K562 (cell line): ENCODE measurements at regions not wholly inside any gene's neighbourhood (a gene's known extent, or its start where the extent isn't known, plus 50 kb on each side); places are given as distances from the start of the nearest gene placed in this dataset.
A peak's percentile ranks its signal among the peaks of the same experiment; 100 is the strongest.

Source experiments
- ATAC-seq: fragments of 200-7000 bp; cut with Tn5 transposase; 3 replicates; pipeline ENCODE4 v1.9.1; 2020; ENCODE audit warnings: moderate library complexity
- BruUV-seq: library from RNA; stranded (reverse); fragments of 400-500 nt; replicated peaks from 2 replicates; lab custom pipeline; 2021; lab: Mats Ljungman, UMichigan
- CTCF ChIA-PET: fragments of 300-600 bp; formaldehyde crosslinking; extraction: SDS; loops from one replicate; lab custom pipeline; 2021; ENCODE audit warnings: low intra/inter-chr PET ratio; lab: Yijun Ruan, JAX
- POLR2A ChIA-PET: fragments of 300-600, 350-650 bp; sonication (Branson Sonifier 250); formaldehyde crosslinking; extraction: SDS; loops from one replicate; lab custom pipeline; 2021; ENCODE audit warnings: antibody characterized with exemption, inconsistent platforms; lab: Yijun Ruan, JAX
- DNase-seq, 4 experiments: peaks; one replicate each; pipeline versions ENCODE4 v3.0.0 to v3.0.0-alpha.2; 2011 to 2018; ENCODE audit warnings: low spot score in 3 of 4, mixed read lengths in 3 of 4; ENCODE audit errors: extremely low read depth in 1 of 4
- FAIRE-seq: peaks from 2 replicates; lab custom pipeline; 2011; peaks lifted over from hg19 to GRCh38; lab: Jason Lieb, UNC
- H2AFZ ChIP-seq: 2 replicates; pipeline ENCODE4 v1.6.0; 2011; ENCODE audit warnings: low read depth, low read length, control low read depth, inconsistent platforms
- H3K27ac ChIP-seq: fragments of 200-600 bp; 3 replicates; pipeline ENCODE4 v1.8.0; 2011; ENCODE audit warnings: low read depth, mild to moderate bottlenecking, control low read depth, inconsistent platforms, low read length, moderate library complexity, mixed read lengths; ENCODE audit errors: extremely low read depth
- H3K27me3 ChIP-seq, 2 experiments: fragments of 300-600 bp in 1 of 2; 2 replicates in 1 of 2; 3 replicates in 1 of 2; pipeline versions ENCODE4 v1.6.0 to v1.8.0; 2011; ENCODE audit warnings: inconsistent platforms in 2 of 2, low read length in 2 of 2, mild to moderate bottlenecking in 1 of 2, mixed read lengths in 1 of 2, moderate library complexity in 1 of 2; ENCODE audit not compliant: control insufficient read depth in 2 of 2, insufficient read depth in 2 of 2
- H3K36me3 ChIP-seq: fragments of 300-600 bp; 3 replicates; pipeline ENCODE4 v1.8.0; 2011; ENCODE audit warnings: mild to moderate bottlenecking, low read length, inconsistent platforms; ENCODE audit not compliant: control insufficient read depth, insufficient read depth
- H3K4me1 ChIP-seq, 2 experiments: fragments of 200-600 bp in 1 of 2; replicated peaks in 1 of 2; 2 replicates in 1 of 2; 3 replicates in 1 of 2; pipeline versions ENCODE4 v1.5.1 to v1.8.0; 2011; ENCODE audit warnings: inconsistent platforms in 2 of 2, low read length in 2 of 2, mild to moderate bottlenecking in 1 of 2, mixed read lengths in 1 of 2, moderate library complexity in 1 of 2; ENCODE audit not compliant: control insufficient read depth in 2 of 2, insufficient read depth in 2 of 2
- H3K4me2 ChIP-seq: 2 replicates; pipeline ENCODE4 v1.6.1; 2011; ENCODE audit warnings: low read length, control low read depth, inconsistent platforms, mixed read lengths; ENCODE audit not compliant: insufficient read depth
- H3K4me3 ChIP-seq: fragments of 200-600 bp; sonication (generic), shearing (Covaris generic); 2 replicates; pipeline ENCODE4 v1.5.1; 2016; ENCODE audit warnings: control low read depth, inconsistent platforms
- H3K79me2 ChIP-seq: fragments of 200-600 bp; 3 replicates; pipeline ENCODE4 v1.8.0; 2011; ENCODE audit warnings: low read length, inconsistent platforms; ENCODE audit not compliant: control insufficient read depth, insufficient read depth
- H3K9ac ChIP-seq, 2 experiments: 2 replicates each; pipeline versions ENCODE4 v1.6.0 to v1.6.1; 2011; ENCODE audit warnings: low read depth in 2 of 2, low read length in 2 of 2, control low read depth in 1 of 2, inconsistent platforms in 1 of 2, mild to moderate bottlenecking in 1 of 2, mixed read lengths in 1 of 2; ENCODE audit not compliant: insufficient read depth in 1 of 2
- H3K9me1 ChIP-seq: one replicate; pipeline ENCODE4 v1.6.0; 2011; ENCODE audit warnings: inconsistent platforms, mild to moderate bottlenecking, low read length, moderate library complexity; ENCODE audit not compliant: control insufficient read depth, insufficient read depth
- H3K9me3 ChIP-seq: replicated peaks from 2 replicates; pipeline ENCODE4 v1.5.1; 2011; ENCODE audit warnings: low read depth, low read length, inconsistent platforms; ENCODE audit not compliant: control insufficient read depth, insufficient read depth
- H4K20me1 ChIP-seq: replicated peaks from 2 replicates; pipeline ENCODE4 v1.6.1; 2011; ENCODE audit warnings: low read length, inconsistent platforms, mixed read lengths; ENCODE audit not compliant: control insufficient read depth, insufficient read depth
- CBFA2T3 ChIP-seq: fragments of 450-650 bp; IDR thresholded peaks from 2 replicates; pipeline ENCODE4 v1.6.1; 2017
- CTBP1 ChIP-seq: fragments of 450-650 bp; IDR thresholded peaks from 2 replicates; pipeline ENCODE4 v1.6.1; 2016; ENCODE audit warnings: borderline replicate concordance
- GABPA ChIP-seq: fragments of 200-800 bp; sonication (Bioruptor generic); conservative IDR thresholded peaks from 2 replicates; pipeline ENCODE4 v1.6.1; 2016; ENCODE audit warnings: low read depth, missing genetic modification characterization, missing compliant biosample characterization
- HNRNPUL1 ChIP-seq: fragments of 200-400 bp; formaldehyde crosslinking; IDR thresholded peaks from 2 replicates; pipeline ENCODE4 v1.6.1; 2017; ENCODE audit warnings: low read length
- KLF16 ChIP-seq: IDR thresholded peaks from 2 replicates; pipeline ENCODE4 v1.6.1; 2016; ENCODE audit warnings: antibody characterized with exemption
- KLF6 ChIP-seq: fragments of 250-450 bp; sonication (Bioruptor Pico); IDR thresholded peaks from 2 replicates; pipeline ENCODE4 v1.4.0; 2020; ENCODE audit warnings: mild to moderate bottlenecking, moderate library complexity, borderline replicate concordance
- LARP7 ChIP-seq: fragments of 450-650 bp; IDR thresholded peaks from 2 replicates; pipeline ENCODE4 v1.6.1; 2016
- MTA3 ChIP-seq: fragments of 450-650 bp; formaldehyde crosslinking; IDR thresholded peaks from 2 replicates; pipeline ENCODE4 v1.6.1; 2017; ENCODE audit warnings: mild to moderate bottlenecking, borderline replicate concordance
- RCOR1 ChIP-seq, 2 experiments: IDR thresholded peaks; 2 replicates each; pipeline ENCODE4 v1.6.1; 2012; ENCODE audit warnings: low read depth in 2 of 2, low read length in 2 of 2, borderline replicate concordance in 1 of 2, improper control_type of control experiment in 1 of 2
- RFX1 ChIP-seq: fragments of 450-650 bp; IDR thresholded peaks from 2 replicates; pipeline ENCODE4 v1.6.1; 2016; ENCODE audit warnings: mild to moderate bottlenecking, moderate library complexity
- SAP30 ChIP-seq: fragments of 200-600 bp; sonication (generic); IDR thresholded peaks from 2 replicates; pipeline ENCODE4 v1.6.1; 2012; ENCODE audit warnings: borderline replicate concordance, low read depth, mild to moderate bottlenecking, moderate library complexity, low read length, control low read depth, inconsistent platforms; ENCODE audit not compliant: insufficient read depth, poor library complexity, severe bottlenecking
- SMAD4 ChIP-seq: fragments of 250-450 bp; sonication (Bioruptor Pico); conservative IDR thresholded peaks from 2 replicates; pipeline ENCODE4 v1.8.0; 2021; ENCODE audit warnings: inconsistent platforms, mild to moderate bottlenecking, moderate library complexity
- TCF3 ChIP-seq: sonication (generic); formaldehyde crosslinking; IDR thresholded peaks from 2 replicates; pipeline ENCODE4 v1.4.0; 2020; ENCODE audit warnings: mild to moderate bottlenecking, missing genetic modification reagents
- ZBTB8A ChIP-seq: fragments of 450-650 bp; IDR thresholded peaks from 2 replicates; pipeline ENCODE4 v1.6.1; 2018; ENCODE audit warnings: mild to moderate bottlenecking, moderate library complexity; ENCODE audit not compliant: partially characterized antibody
- ZC3H8 ChIP-seq: fragments of 450-650 bp; IDR thresholded peaks from 2 replicates; pipeline ENCODE4 v1.6.1; 2017
- ZNF133 ChIP-seq: fragments of 250-450 bp; sonication (Bioruptor Pico); IDR thresholded peaks from 2 replicates; pipeline ENCODE4 v1.4.0; 2020; ENCODE audit warnings: mild to moderate bottlenecking
- ZNF717 ChIP-seq: fragments of 250-450 bp; sonication (Bioruptor Pico); IDR thresholded peaks from 2 replicates; pipeline ENCODE4 v1.5.0; 2021
- WGBS: fragments of 100-300 bp; shearing (Covaris generic); methylation state at CpG from one replicate; pipeline ENCODE4 v1.1.6; 2016; ENCODE audit warnings: low coverage, mixed read lengths; ENCODE audit not compliant: insufficient coverage; ENCODE audit errors: missing lambda C conversion rate; 5-methylcytosine and 5-hydroxymethylcytosine counted together
- in situ Hi-C: fragments of 300-500 bp; cut with MboI; formaldehyde crosslinking; loops from 4 replicates; pipeline ENCODE4 v1.15.0; 2018; ENCODE audit warnings: inconsistent platforms, mixed read lengths
- intact Hi-C: fragments of 100-400 bp; cut with micrococcal nuclease; formaldehyde crosslinking; loops from 2 replicates; pipeline ENCODE4 v1.14.2; 2022
- TF ChIP-seq, protein P1 (sequence below): fragments of 250-450 bp; sonication (Bioruptor Pico); IDR thresholded peaks from 2 replicates; pipeline ENCODE4 v1.5.1; 2021; ENCODE audit warnings: mild to moderate bottlenecking
- TF ChIP-seq, protein P2 (sequence below), 2 experiments: fragments of 250-450 bp in 1 of 2; fragments of 450-650 bp in 1 of 2; sonication (Bioruptor Pico) in 1 of 2; IDR thresholded peaks; 2 replicates each; pipeline versions ENCODE4 v1.6.1 to v1.8.0; 2016 to 2021; ENCODE audit warnings: mild to moderate bottlenecking in 2 of 2, moderate library complexity in 2 of 2, missing compliant biosample characterization in 1 of 2, missing genetic modification characterization in 1 of 2
- TF ChIP-seq, protein P3 (sequence below): sonication (generic); formaldehyde crosslinking; IDR thresholded peaks from 2 replicates; pipeline ENCODE4 v1.9.0; 2022; ENCODE audit warnings: mild to moderate bottlenecking, missing genetic modification reagents
- TF ChIP-seq, protein P4 (sequence below): sonication (generic); formaldehyde crosslinking; IDR thresholded peaks from 2 replicates; pipeline ENCODE4 v1.8.1; 2023; ENCODE audit warnings: mild to moderate bottlenecking, missing genetic modification reagents

DNA sequence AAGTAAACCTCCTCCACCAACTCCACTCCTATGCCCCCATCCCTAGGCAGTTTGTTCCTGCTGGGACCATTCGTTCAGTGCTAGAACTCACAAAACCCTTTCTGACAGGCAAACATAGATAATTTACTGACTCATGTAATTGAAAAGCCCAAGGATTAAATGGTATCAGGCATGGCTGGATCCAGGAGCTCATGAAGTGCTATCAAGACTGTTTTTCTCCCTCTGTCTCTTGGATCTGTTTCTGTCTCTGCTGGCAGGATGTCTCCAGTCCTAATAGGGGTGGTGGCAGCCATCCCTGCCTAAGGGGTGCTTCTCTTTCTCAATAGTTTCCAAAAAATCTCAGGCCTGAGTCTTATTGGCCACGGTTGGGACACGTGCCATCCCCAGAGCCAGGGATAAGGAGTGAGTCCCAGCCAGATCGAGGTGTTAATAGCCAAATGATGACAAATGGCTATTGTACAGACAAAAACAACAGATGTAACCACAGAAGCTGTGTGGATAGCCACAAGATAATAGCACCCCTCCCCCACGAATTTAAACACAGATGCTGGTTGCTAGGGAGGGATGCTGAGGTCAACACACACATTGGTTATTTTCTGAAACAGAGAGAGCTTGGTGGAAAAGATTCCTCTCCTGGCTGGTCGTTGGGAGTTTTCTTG, 168.6 kb downstream of the SHQ1 start:
- H3K79me2 ChIP-seq = no peaks in the 10 kb centered on the region
- intact Hi-C loops (no loop called here), in situ Hi-C loops (no loop called here)
- H3K27ac ChIP-seq = no peak overlapping the region
- DNase-seq = no peak
- H3K4me2 ChIP-seq = no peak overlapping the region
- no peaks in the 10 kb centered on the region for H3K9me3 ChIP-seq
- ChIA-PET CTCF (no interaction called here), POLR2A (no interaction called here)
- H3K9me1 ChIP-seq = no peaks in the 10 kb centered on the region
- WGBS = 0% methylated on average over 6 of the region's 6 CpGs
- no peak overlapping the region for H3K4me3 ChIP-seq
- no peaks in the 10 kb centered on the region for H4K20me1 ChIP-seq
- no peak overlapping the region for H2AFZ ChIP-seq
- ATAC-seq = no peak
- H3K27me3 ChIP-seq = peaks cover 0 to 6% of the 10 kb centered on the region in 2 experiments; a peak in 3 of 5 replicates
- FAIRE-seq = no peak
- no peaks in the 10 kb centered on the region for H3K4me1 ChIP-seq
- no peak overlapping the region for H3K9ac ChIP-seq
- BruUV-seq = no TSS peak
- H3K36me3 ChIP-seq = no peaks in the 10 kb centered on the region
- TF ChIP-seq RCOR1 (IDR thresholded peaks at IDR 0.05; ENCODE audit: borderline replicate concordance in 1 of 2, low read depth in 2 of 2, low read length in 2 of 2) (peak in 1 of 2 experiments; percentile 53; a peak in 1 of 4 replicates), GABPA (tag) (no peak), RFX1 (peak; percentile 25; the same call in 1 of the 2 replicates), MTA3 (no peak), KLF6 (CRISPR knock-in tag) (no peak), ZNF717 (no peak), ZNF133 (CRISPR knock-in tag) (no peak), ZC3H8 (no peak), CTBP1 (0 out of 2 replicates have a peak, but pooled peaks have one; percentile 15), ZBTB8A (no peak), SMAD4 (CRISPR knock-in tag) (peak; percentile 30; the same call in 1 of the 2 replicates), HNRNPUL1 (no peak), SAP30 (no peak), TCF3 (no peak), CBFA2T3 (peak; percentile 64), KLF16 (no peak), LARP7 (no peak)
- TF ChIP-seq, protein P1, sequence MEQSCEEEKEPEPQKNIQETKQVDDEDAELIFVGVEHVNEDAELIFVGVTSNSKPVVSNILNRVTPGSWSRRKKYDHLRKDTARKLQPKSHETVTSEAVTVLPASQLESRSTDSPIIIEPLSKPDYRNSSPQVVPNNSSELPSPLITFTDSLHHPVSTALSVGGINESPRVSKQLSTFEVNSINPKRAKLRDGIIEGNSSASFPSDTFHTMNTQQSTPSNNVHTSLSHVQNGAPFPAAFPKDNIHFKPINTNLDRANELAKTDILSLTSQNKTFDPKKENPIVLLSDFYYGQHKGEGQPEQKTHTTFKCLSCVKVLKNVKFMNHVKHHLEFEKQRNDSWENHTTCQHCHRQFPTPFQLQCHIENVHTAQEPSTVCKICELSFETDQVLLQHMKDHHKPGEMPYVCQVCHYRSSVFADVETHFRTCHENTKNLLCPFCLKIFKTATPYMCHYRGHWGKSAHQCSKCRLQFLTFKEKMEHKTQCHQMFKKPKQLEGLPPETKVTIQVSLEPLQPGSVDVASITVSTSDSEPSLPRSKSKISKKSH (CRISPR knock-in tag) = no peak
- TF ChIP-seq, protein P2, sequence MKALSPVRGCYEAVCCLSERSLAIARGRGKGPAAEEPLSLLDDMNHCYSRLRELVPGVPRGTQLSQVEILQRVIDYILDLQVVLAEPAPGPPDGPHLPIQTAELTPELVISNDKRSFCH (CRISPR knock-in tag; IDR thresholded peaks at IDR 0.05) = no peak
- TF ChIP-seq, protein P2 (tag; IDR thresholded peaks at IDR 0.05) = 0 out of 2 replicates have a peak, but pooled peaks have one; percentile 37
- TF ChIP-seq, protein P3, sequence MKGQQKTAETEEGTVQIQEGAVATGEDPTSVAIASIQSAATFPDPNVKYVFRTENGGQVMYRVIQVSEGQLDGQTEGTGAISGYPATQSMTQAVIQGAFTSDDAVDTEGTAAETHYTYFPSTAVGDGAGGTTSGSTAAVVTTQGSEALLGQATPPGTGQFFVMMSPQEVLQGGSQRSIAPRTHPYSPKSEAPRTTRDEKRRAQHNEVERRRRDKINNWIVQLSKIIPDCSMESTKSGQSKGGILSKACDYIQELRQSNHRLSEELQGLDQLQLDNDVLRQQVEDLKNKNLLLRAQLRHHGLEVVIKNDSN (CRISPR knock-in tag) = peak; percentile 85
- TF ChIP-seq, protein P4, sequence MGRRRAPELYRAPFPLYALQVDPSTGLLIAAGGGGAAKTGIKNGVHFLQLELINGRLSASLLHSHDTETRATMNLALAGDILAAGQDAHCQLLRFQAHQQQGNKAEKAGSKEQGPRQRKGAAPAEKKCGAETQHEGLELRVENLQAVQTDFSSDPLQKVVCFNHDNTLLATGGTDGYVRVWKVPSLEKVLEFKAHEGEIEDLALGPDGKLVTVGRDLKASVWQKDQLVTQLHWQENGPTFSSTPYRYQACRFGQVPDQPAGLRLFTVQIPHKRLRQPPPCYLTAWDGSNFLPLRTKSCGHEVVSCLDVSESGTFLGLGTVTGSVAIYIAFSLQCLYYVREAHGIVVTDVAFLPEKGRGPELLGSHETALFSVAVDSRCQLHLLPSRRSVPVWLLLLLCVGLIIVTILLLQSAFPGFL (CRISPR knock-in tag) = no peak
